Activated CD4-positive, CD25-positive, alpha-beta regulatory T cell treated with anti-CD3 and anti-CD28 coated beads, Interleukin-2, amount 50 U/mL, for 16 hours (primary cell): ENCODE measurements at regions not wholly inside any gene's neighbourhood (a gene's known extent, or its start where the extent isn't known, plus 50 kb on each side); places are given as distances from the start of the nearest gene placed in this dataset.

ENCODE experiments used
- DNase-seq: peaks from one replicate; pipeline ENCODE4 v3.0.0-alpha.2; 2020; ENCODE audit warnings: low read depth, low spot score

GRCh38 chr10:4733150-4733842 lies 92.7 kb upstream of the AKR1E2 start:
- DNase-seq, result no peak

GRCh38 chr10:4730998-4731397 lies 95.0 kb upstream of the AKR1E2 start:
- no peak for DNase-seq

DNA sequence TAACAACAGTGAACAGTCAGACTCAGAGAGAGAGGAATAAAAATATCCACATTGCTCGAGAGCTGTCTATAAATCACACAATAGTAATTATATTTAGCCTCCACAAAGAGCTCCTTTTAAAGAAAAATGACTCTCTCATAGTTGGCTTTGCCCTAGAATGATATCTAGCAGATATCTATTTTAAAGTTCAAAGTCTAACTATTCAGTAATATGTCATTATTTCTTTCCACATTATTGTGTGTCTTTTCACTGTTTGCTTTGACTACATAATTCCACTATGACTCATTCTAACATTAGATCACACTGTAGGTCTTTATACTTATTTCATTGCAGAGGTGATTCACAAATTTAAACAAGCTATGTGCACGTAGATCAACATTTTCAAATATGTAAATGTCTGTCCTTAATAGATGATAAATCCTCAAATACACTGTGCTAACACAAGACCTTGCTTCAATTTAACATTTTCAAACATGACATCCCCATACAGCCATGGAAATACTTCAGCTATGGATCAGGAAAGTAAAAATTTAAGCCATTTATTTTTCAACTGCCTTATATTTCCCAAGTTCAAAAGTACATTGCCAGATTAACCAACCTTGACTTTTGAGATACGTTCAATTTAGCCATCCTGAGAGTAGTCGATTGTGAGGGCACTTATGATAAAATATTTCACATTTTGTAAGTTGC lies 99.9 kb upstream of the AKR1E2 start:
- no peak for DNase-seq

GRCh38 chr10:4723860-4724259 lies 102.1 kb upstream of the AKR1E2 start:
- no peak for DNase-seq

DNA sequence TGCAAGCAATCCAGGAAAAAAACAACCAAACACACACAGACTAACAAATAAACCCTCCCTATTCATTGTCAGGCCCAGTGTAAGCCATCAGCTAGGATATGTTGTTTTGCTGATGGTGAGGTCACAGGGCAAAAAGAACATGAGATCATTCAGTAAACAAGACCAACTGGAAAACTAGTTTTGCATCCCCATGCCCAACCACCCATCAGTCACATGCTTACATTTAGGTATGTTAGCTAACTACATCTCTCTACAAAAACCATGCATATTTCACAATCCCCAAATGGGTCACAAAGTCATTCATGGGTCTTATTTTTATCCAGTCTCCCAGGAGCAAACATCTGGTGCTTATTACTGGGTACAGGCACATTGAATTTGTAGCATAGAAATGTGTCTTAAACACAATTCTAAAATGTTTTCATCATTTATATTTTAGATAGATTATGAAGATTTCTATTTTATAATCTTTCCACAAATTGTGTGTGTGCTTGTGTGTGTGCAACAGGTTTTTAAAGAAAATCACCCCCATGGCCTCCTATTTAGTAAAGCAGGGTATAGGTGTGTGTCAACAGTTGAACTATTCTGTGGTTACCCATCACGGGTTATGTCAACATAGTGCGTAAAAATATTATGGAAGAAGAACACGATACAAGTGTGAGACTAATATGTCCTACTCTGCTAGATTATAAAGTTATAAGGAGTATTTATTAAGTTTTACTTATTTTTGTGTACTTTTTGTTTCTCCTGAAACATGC lies 103.8 kb upstream of the AKR1E2 start:
- no peak for DNase-seq

GRCh38 chr10:4720463-4720862 lies 105.5 kb upstream of the AKR1E2 start:
- DNase-seq, result no peak

DNA sequence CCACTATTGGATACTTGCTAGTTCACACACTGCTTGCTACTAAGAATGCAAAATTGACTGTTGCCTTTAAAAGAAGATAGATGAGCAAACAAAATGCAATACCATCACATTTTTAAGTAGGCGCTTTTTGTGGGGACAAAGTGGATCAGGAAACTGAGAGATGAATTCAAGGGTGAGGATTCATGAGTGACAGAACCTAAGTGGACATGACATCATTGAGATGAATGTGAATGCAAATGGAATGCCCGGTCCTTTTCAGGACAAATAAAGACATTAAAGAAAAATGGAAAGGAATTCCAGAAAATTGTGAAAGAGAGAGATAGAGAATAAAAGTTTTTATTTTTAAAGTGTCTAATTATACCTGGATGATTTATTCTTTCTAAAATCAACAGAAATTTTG lies 106.3 kb upstream of the AKR1E2 start:
- no peak for DNase-seq

DNA sequence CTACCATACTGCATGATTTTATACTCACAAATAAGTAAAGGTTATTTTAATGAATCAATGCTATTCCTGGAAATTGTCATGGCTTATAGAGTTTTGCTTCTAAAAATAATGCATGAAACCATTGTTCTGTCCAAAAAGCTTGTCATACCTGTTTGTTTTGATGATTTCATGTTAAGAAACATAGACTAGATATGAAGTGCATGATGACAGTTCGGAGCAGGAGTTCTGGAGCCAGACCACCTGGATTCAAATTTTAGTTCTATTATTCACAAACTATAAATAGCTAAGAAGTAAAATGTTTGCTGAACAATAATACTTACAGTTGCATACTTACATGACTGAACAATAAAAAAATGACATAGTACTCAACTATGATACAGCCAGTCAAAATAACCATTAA lies 107.0 kb upstream of the AKR1E2 start:
- no peak for DNase-seq

DNA sequence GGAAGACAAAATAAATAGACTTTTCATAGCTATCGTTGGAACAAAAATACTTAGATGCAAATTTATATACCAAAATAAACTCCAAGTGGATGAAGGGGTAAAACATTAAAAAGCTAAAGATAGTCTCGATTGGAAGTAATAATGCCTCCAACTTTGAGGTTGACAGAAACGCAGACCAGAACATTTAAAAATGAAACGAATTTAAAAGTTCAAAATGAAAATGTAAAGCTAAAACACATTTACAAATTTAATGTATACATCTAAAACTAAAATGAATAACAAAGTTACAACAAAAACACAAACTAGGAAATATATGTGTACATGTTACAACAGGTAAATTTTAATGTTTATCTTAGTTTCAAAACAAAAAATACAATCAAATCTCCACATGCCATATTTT lies 107.5 kb upstream of the AKR1E2 start:
- DNase-seq, result no peak

- DNase-seq, result no peak
Observed at GRCh38 chr10:4717670-4718069, 108.3 kb upstream of the AKR1E2 start.

DNA sequence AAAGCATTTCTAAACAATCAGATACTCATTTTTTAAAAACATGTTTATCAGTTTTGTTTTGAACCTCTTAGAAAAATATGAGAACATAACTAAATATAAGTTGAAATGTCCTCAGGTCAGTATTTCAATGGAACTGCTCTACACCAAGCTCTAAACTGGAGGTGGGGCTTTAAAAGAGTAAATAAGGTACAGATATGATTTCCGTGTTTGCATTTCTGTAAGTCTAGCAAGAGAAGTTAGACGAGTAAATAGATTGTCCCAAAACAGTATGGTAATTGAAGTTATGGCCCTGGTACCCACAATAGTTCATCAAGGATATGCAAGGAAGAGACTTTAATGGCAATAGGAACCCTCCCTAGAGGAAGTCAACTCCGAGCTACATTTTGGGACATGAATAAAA lies 115.1 kb upstream of the AKR1E2 start:
- no peak for DNase-seq

- no peak for DNase-seq
Observed at GRCh38 chr10:4708123-4708759, 117.8 kb upstream of the AKR1E2 start.

DNA sequence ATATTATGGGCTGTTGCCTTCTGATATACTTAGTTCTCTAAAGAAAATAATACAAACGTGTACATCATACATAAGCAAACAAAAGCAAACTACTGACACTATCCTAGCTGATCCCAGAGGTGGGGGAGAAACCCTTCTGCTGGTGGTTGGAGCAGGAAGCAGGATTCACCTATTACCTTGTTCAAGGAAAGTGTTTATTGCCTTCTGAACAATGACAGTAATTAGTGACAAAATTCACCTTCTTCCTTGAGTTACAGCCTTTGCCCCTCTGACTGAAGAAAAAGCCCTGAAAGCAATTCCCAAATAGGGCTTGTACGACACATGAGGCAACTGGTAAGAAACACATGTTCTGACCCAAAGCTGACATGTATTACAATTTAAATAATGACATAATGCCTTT lies 118.8 kb upstream of the AKR1E2 start:
- DNase-seq, result no peak

GRCh38 chr10:4704034-4704545 lies 121.9 kb upstream of the AKR1E2 start:
- no peak for DNase-seq

DNA sequence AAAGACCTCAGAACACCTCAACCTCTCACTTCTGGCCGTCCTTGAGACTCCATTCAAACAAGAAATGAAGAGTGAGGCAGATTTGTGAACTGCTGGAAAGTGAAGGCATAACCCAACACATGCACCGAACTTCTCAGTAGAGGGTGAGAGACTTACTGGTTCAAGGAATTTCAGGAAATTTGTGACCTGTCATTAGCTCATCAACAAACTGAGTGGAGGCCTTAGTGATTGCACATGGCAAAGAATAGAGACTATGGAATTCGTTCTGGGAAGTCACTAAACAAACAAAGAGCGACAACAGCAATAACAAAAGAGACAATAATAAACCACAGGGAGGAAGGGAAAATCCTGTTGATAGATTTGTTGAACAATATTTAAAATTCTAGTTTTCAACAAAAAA lies 125.0 kb upstream of the AKR1E2 start:
- no peak for DNase-seq

DNA sequence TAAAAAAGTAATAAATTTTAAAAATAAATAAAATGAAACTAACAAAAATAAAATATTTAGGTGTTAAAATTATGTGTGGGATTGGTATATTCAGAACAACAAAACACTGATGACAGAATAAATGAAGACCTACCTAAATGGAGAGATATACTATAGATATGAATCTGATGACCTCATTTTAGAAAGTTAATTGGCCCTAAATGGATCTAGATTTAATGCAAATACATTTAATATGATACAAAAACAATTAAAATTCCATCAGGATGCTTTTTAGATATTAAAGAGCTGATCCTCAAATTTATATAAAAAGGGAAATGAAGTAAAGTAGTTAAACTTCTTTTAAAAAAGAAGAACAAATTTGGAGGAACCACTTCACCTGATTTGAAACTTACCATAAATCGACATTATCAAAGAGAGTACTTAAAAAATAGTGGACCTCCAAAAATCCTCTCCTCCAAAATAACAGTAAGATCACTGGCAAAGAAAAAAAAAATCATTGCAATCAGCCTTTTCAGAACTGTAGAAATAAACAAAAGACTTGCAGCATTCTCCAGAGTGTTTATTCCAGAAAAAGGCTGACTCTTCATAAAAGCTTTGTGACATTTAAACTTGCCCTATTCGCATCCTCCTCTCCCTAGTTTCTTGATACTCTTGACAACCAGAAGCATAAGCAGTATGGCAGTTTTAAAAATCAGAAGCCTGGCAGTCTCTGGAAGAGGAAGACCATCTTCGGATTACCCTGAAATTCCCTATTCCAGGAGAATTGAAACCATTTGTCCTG lies 125.9 kb upstream of the AKR1E2 start:
- DNase-seq, result no peak

DNA sequence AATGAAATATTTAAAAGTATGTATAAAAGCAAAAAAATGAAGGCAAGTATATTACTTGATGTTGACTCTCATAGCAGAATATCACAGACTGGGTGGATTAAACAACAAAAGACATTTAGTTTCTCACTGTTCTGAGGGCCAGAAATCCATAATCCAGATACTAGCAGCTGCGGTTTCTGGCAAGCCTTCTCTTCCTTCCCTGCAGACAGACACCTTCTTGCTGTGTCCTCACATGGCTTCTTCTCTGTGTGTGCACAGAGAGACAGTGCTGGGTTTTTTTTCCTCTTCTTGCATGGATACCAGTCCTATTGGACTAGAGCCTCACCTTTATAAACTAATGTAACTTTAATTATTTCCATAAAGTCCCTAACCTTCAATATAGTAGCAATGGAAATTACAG lies 127.9 kb upstream of the AKR1E2 start:
- DNase-seq, result no peak

- no peak for DNase-seq
Observed at GRCh38 chr10:4696186-4696585, 129.8 kb upstream of the AKR1E2 start.

- no peak for DNase-seq
Observed at GRCh38 chr10:4693967-4694366, 132.0 kb upstream of the AKR1E2 start.

- DNase-seq, result no peak
Observed at GRCh38 chr10:4692206-4692605, 133.8 kb upstream of the AKR1E2 start.

GRCh38 chr10:4691776-4692175 lies 134.2 kb upstream of the AKR1E2 start:
- DNase-seq, result no peak
